HEK293 (cell line): ENCODE measurements at regions not wholly inside any gene's neighbourhood (a gene's known extent, or its start where the extent isn't known, plus 50 kb on each side); places are given as distances from the start of the nearest gene placed in this dataset.

Source experiments
- CTCF ChIA-PET: fragments of 350-600 bp; formaldehyde crosslinking; extraction: SDS; loops from one replicate; lab custom pipeline; 2021; ENCODE audit warnings: antibody characterized with exemption; lab: Yijun Ruan, JAX
- POLR2A ChIA-PET: fragments of 300-600 bp; formaldehyde crosslinking; extraction: SDS; loops from one replicate; lab custom pipeline; 2020; ENCODE audit warnings: antibody characterized with exemption, inconsistent platforms; lab: Yijun Ruan, JAX
- H3K27ac ChIP-seq: fragments of 200-500 bp; sonication (Bioruptor generic); 2 replicates; pipeline ENCODE4 v1.5.1; 2014; ENCODE audit warnings: low read depth, low read length, control low read depth, inconsistent platforms; ENCODE audit errors: extremely low read depth
- H3K36me3 ChIP-seq, 2 experiments: fragments of 200-500 bp in 1 of 2; sonication (Bioruptor generic) in 1 of 2; 1 replicate in 1 of 2; 2 replicates in 1 of 2; pipeline ENCODE4 v1.5.1; 2014 to 2017; ENCODE audit warnings: inconsistent platforms in 2 of 2, low read length in 2 of 2; ENCODE audit not compliant: control insufficient read depth in 2 of 2, insufficient read depth in 1 of 2
- H3K4me1 ChIP-seq: fragments of 200-500 bp; sonication (Bioruptor generic); 2 replicates; pipeline ENCODE4 v1.5.1; 2014; ENCODE audit warnings: mild to moderate bottlenecking, low read length, inconsistent platforms; ENCODE audit not compliant: control insufficient read depth, insufficient read depth
- H3K4me3 ChIP-seq: 2 replicates; pipeline ENCODE4 v1.5.1; 2011; ENCODE audit warnings: low read depth, mild to moderate bottlenecking, control low read depth, low read length, moderate library complexity
- H3K9me3 ChIP-seq: fragments of 200-500 bp; sonication (Bioruptor generic); 2 replicates; pipeline ENCODE4 v1.5.1; 2014; ENCODE audit warnings: low read depth, low read length, inconsistent platforms; ENCODE audit not compliant: control insufficient read depth, insufficient read depth
- FEZF1 ChIP-seq: fragments of 450-650 bp; formaldehyde crosslinking; IDR thresholded peaks from 2 replicates; pipeline ENCODE4 v1.5.1; 2016; ENCODE audit warnings: missing biosample characterization, missing genetic modification characterization
- SALL2 ChIP-seq: fragments of 450-650 bp; formaldehyde crosslinking; IDR thresholded peaks from 2 replicates; pipeline ENCODE4 v1.5.0; 2017; ENCODE audit warnings: missing biosample characterization, mild to moderate bottlenecking, missing genetic modification characterization, borderline replicate concordance
- YY1 ChIP-seq: fragments of 450-650 bp; formaldehyde crosslinking; IDR thresholded peaks from 2 replicates; pipeline ENCODE4 v1.5.1; 2018; ENCODE audit warnings: missing biosample characterization, missing genetic modification characterization
- YY2 ChIP-seq: fragments of 450-650 bp; formaldehyde crosslinking; IDR thresholded peaks from 2 replicates; pipeline ENCODE4 v1.5.1; 2016; ENCODE audit warnings: missing biosample characterization, missing genetic modification characterization
- ZFP37 ChIP-seq: fragments of 450-650 bp; formaldehyde crosslinking; IDR thresholded peaks from 2 replicates; pipeline ENCODE4 v1.5.1; 2016; ENCODE audit warnings: missing biosample characterization, missing genetic modification characterization
- ZNF132 ChIP-seq: fragments of 450-650 bp; formaldehyde crosslinking; IDR thresholded peaks from 2 replicates; pipeline ENCODE4 v1.5.1; 2017; ENCODE audit warnings: missing biosample characterization, missing genetic modification characterization, borderline replicate concordance
- ZNF146 ChIP-seq: fragments of 450-650 bp; formaldehyde crosslinking; IDR thresholded peaks from 2 replicates; pipeline ENCODE4 v1.5.1; 2016; ENCODE audit warnings: missing biosample characterization, missing genetic modification characterization
- ZNF175 ChIP-seq: fragments of 450-650 bp; formaldehyde crosslinking; IDR thresholded peaks from 2 replicates; pipeline ENCODE4 v1.5.1; 2016; ENCODE audit warnings: missing biosample characterization, missing genetic modification characterization
- ZNF239 ChIP-seq: fragments of 450-650 bp; formaldehyde crosslinking; IDR thresholded peaks from 2 replicates; pipeline ENCODE4 v1.5.1; 2016; ENCODE audit warnings: missing biosample characterization, missing genetic modification characterization
- ZNF423 ChIP-seq: fragments of 450-650 bp; formaldehyde crosslinking; IDR thresholded peaks from 2 replicates; pipeline ENCODE4 v1.5.1; 2016; ENCODE audit warnings: missing biosample characterization, missing genetic modification characterization
- ZNF501 ChIP-seq: fragments of 450-650 bp; formaldehyde crosslinking; IDR thresholded peaks from 2 replicates; pipeline ENCODE4 v1.5.1; 2016; ENCODE audit warnings: missing biosample characterization, missing genetic modification characterization
- ZNF596 ChIP-seq: fragments of 450-650 bp; IDR thresholded peaks from 2 replicates; pipeline ENCODE4 v1.5.0; 2018; ENCODE audit warnings: missing biosample characterization, mild to moderate bottlenecking, missing genetic modification characterization, moderate library complexity
- ZNF747 ChIP-seq: fragments of 450-650 bp; formaldehyde crosslinking; IDR thresholded peaks from 2 replicates; pipeline ENCODE4 v1.5.1; 2016; ENCODE audit warnings: missing biosample characterization, missing genetic modification characterization
- ZNF777 ChIP-seq: fragments of 450-650 bp; formaldehyde crosslinking; IDR thresholded peaks from 2 replicates; pipeline ENCODE4 v1.5.1; 2017; ENCODE audit warnings: missing biosample characterization, missing genetic modification characterization, borderline replicate concordance
- TF ChIP-seq, protein P1 (sequence below): fragments of 450-650 bp; formaldehyde crosslinking; IDR thresholded peaks from 2 replicates; pipeline ENCODE4 v1.5.1; 2016; ENCODE audit warnings: missing biosample characterization, missing genetic modification characterization
- TF ChIP-seq, protein P2 (sequence below): fragments of 450-650 bp; formaldehyde crosslinking; IDR thresholded peaks from 2 replicates; pipeline ENCODE4 v1.5.1; 2016; ENCODE audit warnings: missing biosample characterization, missing genetic modification characterization
- TF ChIP-seq, protein P3 (sequence below): fragments of 450-650 bp; formaldehyde crosslinking; conservative IDR thresholded peaks from 2 replicates; pipeline ENCODE4 v1.5.1; 2016; ENCODE audit warnings: low read depth, missing biosample characterization, missing genetic modification characterization
- TF ChIP-seq, protein P4 (sequence below): IDR thresholded peaks from 2 replicates; pipeline ENCODE4 v1.6.1; 2011; ENCODE audit warnings: mild to moderate bottlenecking, low read depth, low read length, borderline replicate concordance
- TF ChIP-seq, protein P5 (sequence below): fragments of 450-650 bp; formaldehyde crosslinking; IDR thresholded peaks from 2 replicates; pipeline ENCODE4 v1.5.1; 2016; ENCODE audit warnings: missing biosample characterization, missing genetic modification characterization

DNA sequence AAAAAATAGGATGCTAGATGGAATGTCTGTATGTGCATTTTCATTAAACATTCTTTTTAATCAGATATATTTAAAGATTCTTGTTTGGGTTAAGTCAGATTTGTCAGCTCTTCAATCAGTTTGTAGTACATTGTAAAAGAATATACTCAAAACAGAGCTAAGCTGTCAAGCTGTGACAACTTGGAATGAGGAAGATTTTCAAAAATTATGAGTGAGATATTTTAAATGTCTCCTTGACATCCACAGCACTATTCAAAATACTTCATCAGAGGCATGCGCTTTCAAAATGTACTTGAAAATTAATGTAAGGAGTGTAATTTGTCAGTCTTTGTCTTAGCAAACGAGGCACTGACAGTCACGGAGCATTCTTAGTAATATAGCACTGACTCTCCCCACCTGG lies 182.0 kb downstream of the MAT2B start:
- CTCF ChIA-PET, result interaction anchor here (0.6 to 0.7 kb wide), 2 partner anchors 11 to 119 kb away, joined by 3 read pairs; no protein-coding TSS in a partner anchor
- H3K36me3 ChIP-seq, result no peaks in the 10 kb centered on the region
- H3K4me1 ChIP-seq, result no peaks in the 10 kb centered on the region
- H3K9me3 ChIP-seq, result no peaks in the 10 kb centered on the region
- H3K4me3 ChIP-seq, result no peak overlapping the region
- H3K27ac ChIP-seq, result no peak overlapping the region
- POLR2A ChIA-PET, result no interaction called here
- TF ChIP-seq YY2 (tag by site-specific recombination) (no peak), ZNF501 (tag by site-specific recombination) (no peak)
- TF ChIP-seq, all 188 proteins: peak for 0

DNA sequence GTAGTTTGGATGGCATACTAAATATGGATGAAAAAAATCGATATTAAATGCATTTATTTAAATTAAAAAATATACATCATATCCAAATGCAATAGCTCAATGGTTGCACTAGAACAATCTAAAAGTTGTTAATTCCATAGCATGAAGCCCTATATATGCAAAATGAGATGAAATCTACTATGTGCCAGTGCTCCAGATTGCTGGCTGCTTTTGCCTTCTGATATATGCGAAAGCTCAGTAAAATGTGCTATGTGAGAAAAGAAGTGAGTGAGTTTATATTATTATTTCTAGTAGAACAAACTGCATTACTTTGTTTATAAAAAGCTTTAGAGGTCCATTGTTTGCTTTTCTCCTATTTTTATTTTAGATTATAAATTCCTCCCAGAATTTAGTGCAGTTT lies 186.7 kb downstream of the MAT2B start:
- H3K27ac ChIP-seq, result no peak overlapping the region
- no peaks in the 10 kb centered on the region for H3K9me3 ChIP-seq
- CTCF ChIA-PET, result interaction anchor here (0.7 to 3.6 kb wide), 2 partner anchors 124 to 214 kb away, joined by 4 to 17 read pairs; no protein-coding TSS in a partner anchor
- no peaks in the 10 kb centered on the region for H3K4me1 ChIP-seq
- TF ChIP-seq ZNF747 (tag by site-specific recombination) (no peak), ZNF132 (tag by site-specific recombination) (no peak), ZNF239 (tag by site-specific recombination) (no peak), ZNF175 (tag by site-specific recombination) (no peak), ZFP37 (tag by site-specific recombination) (no peak), SALL2 (tag by site-specific recombination) (no peak), ZNF777 (no peak), ZNF423 (no peak), ZNF596 (tag by site-specific recombination) (no peak), YY1 (no peak), FEZF1 (tag by site-specific recombination) (no peak), ZNF146 (tag by site-specific recombination) (no peak)
- TF ChIP-seq, protein P1, sequence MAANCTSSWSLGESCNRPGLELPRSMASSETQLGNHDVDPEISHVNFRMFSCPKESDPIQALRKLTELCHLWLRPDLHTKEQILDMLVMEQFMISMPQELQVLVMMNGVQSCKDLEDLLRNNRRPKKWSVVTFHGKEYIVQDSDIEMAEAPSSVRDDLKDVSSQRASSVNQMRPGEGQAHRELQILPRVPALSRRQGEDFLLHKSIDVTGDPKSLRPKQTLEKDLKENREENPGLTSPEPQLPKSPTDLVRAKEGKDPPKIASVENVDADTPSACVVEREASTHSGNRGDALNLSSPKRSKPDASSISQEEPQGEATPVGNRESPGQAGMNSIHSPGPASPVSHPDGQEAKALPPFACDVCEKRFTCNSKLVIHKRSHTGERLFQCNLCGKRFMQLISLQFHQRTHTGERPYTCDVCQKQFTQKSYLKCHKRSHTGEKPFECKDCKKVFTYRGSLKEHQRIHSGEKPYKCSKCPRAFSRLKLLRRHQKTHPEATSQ (tag by site-specific recombination), result no peak
- TF ChIP-seq, protein P2, sequence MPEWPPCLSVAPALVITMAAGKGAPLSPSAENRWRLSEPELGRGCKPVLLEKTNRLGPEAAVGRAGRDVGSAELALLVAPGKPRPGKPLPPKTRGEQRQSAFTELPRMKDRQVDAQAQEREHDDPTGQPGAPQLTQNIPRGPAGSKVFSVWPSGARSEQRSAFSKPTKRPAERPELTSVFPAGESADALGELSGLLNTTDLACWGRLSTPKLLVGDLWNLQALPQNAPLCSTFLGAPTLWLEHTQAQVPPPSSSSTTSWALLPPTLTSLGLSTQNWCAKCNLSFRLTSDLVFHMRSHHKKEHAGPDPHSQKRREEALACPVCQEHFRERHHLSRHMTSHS (tag by site-specific recombination), result no peak
- TF ChIP-seq, protein P3, sequence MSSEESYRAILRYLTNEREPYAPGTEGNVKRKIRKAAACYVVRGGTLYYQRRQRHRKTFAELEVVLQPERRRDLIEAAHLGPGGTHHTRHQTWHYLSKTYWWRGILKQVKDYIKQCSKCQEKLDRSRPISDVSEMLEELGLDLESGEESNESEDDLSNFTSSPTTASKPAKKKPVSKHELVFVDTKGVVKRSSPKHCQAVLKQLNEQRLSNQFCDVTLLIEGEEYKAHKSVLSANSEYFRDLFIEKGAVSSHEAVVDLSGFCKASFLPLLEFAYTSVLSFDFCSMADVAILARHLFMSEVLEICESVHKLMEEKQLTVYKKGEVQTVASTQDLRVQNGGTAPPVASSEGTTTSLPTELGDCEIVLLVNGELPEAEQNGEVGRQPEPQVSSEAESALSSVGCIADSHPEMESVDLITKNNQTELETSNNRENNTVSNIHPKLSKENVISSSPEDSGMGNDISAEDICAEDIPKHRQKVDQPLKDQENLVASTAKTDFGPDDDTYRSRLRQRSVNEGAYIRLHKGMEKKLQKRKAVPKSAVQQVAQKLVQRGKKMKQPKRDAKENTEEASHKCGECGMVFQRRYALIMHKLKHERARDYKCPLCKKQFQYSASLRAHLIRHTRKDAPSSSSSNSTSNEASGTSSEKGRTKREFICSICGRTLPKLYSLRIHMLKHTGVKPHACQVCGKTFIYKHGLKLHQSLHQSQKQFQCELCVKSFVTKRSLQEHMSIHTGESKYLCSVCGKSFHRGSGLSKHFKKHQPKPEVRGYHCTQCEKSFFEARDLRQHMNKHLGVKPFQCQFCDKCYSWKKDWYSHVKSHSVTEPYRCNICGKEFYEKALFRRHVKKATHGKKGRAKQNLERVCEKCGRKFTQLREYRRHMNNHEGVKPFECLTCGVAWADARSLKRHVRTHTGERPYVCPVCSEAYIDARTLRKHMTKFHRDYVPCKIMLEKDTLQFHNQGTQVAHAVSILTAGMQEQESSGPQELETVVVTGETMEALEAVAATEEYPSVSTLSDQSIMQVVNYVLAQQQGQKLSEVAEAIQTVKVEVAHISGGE (tag by site-specific recombination), result no peak
- TF ChIP-seq, protein P4, sequence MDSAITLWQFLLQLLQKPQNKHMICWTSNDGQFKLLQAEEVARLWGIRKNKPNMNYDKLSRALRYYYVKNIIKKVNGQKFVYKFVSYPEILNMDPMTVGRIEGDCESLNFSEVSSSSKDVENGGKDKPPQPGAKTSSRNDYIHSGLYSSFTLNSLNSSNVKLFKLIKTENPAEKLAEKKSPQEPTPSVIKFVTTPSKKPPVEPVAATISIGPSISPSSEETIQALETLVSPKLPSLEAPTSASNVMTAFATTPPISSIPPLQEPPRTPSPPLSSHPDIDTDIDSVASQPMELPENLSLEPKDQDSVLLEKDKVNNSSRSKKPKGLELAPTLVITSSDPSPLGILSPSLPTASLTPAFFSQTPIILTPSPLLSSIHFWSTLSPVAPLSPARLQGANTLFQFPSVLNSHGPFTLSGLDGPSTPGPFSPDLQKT, result no peak
- TF ChIP-seq, protein P5, sequence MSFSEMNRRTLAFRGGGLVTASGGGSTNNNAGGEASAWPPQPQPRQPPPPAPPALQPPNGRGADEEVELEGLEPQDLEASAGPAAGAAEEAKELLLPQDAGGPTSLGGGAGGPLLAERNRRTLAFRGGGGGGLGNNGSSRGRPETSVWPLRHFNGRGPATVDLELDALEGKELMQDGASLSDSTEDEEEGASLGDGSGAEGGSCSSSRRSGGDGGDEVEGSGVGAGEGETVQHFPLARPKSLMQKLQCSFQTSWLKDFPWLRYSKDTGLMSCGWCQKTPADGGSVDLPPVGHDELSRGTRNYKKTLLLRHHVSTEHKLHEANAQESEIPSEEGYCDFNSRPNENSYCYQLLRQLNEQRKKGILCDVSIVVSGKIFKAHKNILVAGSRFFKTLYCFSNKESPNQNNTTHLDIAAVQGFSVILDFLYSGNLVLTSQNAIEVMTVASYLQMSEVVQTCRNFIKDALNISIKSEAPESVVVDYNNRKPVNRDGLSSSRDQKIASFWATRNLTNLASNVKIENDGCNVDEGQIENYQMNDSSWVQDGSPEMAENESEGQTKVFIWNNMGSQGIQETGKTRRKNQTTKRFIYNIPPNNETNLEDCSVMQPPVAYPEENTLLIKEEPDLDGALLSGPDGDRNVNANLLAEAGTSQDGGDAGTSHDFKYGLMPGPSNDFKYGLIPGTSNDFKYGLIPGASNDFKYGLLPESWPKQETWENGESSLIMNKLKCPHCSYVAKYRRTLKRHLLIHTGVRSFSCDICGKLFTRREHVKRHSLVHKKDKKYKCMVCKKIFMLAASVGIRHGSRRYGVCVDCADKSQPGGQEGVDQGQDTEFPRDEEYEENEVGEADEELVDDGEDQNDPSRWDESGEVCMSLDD, result no peak
- H3K4me3 ChIP-seq, result no peak overlapping the region
- POLR2A ChIA-PET, result no interaction called here
- no peaks in the 10 kb centered on the region for H3K36me3 ChIP-seq
